ENCODE measurements at regions not wholly inside any gene's neighbourhood (a gene's known extent, or its start where the extent isn't known, plus 50 kb on each side); places are given as distances from the start of the nearest gene placed in this dataset.

- Histone ChIP-seq H3F3A (replicated peaks; ENCODE audit: low read depth) (no peaks in the 10 kb centered on the region), H3K27ac (ENCODE audit: low read depth) (no peak overlapping the region), H3K4me2 (no peak overlapping the region), H3K4me3 (no peak overlapping the region), H2AFZ (no peak overlapping the region), H3K36me3 (ENCODE audit: insufficient read depth) (no peaks in the 10 kb centered on the region), H3K9me2 (ENCODE audit: insufficient read depth) (no peaks in the 10 kb centered on the region), H3K27me3 (ENCODE audit: insufficient read depth) (no peaks in the 10 kb centered on the region), H3K79me2 (replicated peaks; ENCODE audit: insufficient read depth) (no peaks in the 10 kb centered on the region), H3K4me1 (ENCODE audit: insufficient read depth) (no peaks in the 10 kb centered on the region), H4K20me1 (replicated peaks; ENCODE audit: insufficient read depth) (no peaks in the 10 kb centered on the region)
- no peaks in the 10 kb centered on the region for H3K27me3 Mint-ChIP-seq (ENCODE audit: insufficient read depth, low read depth, poor library complexity)
- H3K4me1 Mint-ChIP-seq: no peaks in the 10 kb centered on the region
- no peaks in the 10 kb centered on the region for H3K9me3 Mint-ChIP-seq
- no peak overlapping the region for H3K27ac Mint-ChIP-seq
- no peak for ATAC-seq
- H3K36me3 Mint-ChIP-seq (ENCODE audit: low read depth): no peaks in the 10 kb centered on the region
- DNase-seq (ENCODE audit: low spot score): no peak
- H3K4me3 Mint-ChIP-seq: no peak overlapping the region
- TF ChIP-seq CREB1 (CRISPR knock-in tag; IDR thresholded peaks at IDR 0.05; ENCODE audit: low read depth) (no peak), ZNF114 (CRISPR knock-in tag; IDR thresholded peaks at IDR 0.05) (no peak), REST (IDR thresholded peaks at IDR 0.05; ENCODE audit: unreplicated experiment) (no peak)
Measured at GRCh38 chr13:85420136-85420535, 379.1 kb downstream of the SLITRK6 start.

- no peaks in the 10 kb centered on the region for H3F3A ChIP-seq (replicated peaks; ENCODE audit: low read depth)
- H3K27me3 ChIP-seq (ENCODE audit: insufficient read depth): no peaks in the 10 kb centered on the region
- no peak overlapping the region for H3K27ac Mint-ChIP-seq
- no peaks in the 10 kb centered on the region for H3K4me1 ChIP-seq (ENCODE audit: insufficient read depth)
- no peaks in the 10 kb centered on the region for H3K36me3 Mint-ChIP-seq (ENCODE audit: low read depth)
- H4K20me1 ChIP-seq (replicated peaks; ENCODE audit: insufficient read depth): no peaks in the 10 kb centered on the region
- H3K9me3 Mint-ChIP-seq: no peaks in the 10 kb centered on the region
- H3K4me3 Mint-ChIP-seq: no peak overlapping the region
- H3K79me2 ChIP-seq (replicated peaks; ENCODE audit: insufficient read depth): no peaks in the 10 kb centered on the region
- H3K9me2 ChIP-seq (ENCODE audit: insufficient read depth): no peaks in the 10 kb centered on the region
- no peak overlapping the region for H2AFZ ChIP-seq
- no peak overlapping the region for H3K4me2 ChIP-seq
- H3K4me1 Mint-ChIP-seq: no peaks in the 10 kb centered on the region
- H3K36me3 ChIP-seq (ENCODE audit: insufficient read depth): no peaks in the 10 kb centered on the region
- no peak overlapping the region for H3K27ac ChIP-seq (ENCODE audit: low read depth)
- ATAC-seq (no peak), DNase-seq (ENCODE audit: low spot score) (no peak)
- no peaks in the 10 kb centered on the region for H3K27me3 Mint-ChIP-seq (ENCODE audit: insufficient read depth, low read depth, poor library complexity)
- H3K4me3 ChIP-seq: no peak overlapping the region
- TF ChIP-seq NANOG (IDR thresholded peaks at IDR 0.05; ENCODE audit: borderline replicate concordance) (no peak), JUNB (IDR thresholded peaks at IDR 0.05; ENCODE audit: unreplicated experiment) (no peak), STAT1 (IDR thresholded peaks at IDR 0.05; ENCODE audit: unreplicated experiment) (no peak), CTCF (conservative IDR thresholded peaks at IDR 0.05; ENCODE audit: low read depth in 2 of 2) (no peak), ZNF462 (CRISPR knock-in tag; IDR thresholded peaks at IDR 0.05) (no peak), ETS1 (IDR thresholded peaks at IDR 0.05) (no peak), POLR2AphosphoS5 (IDR thresholded peaks at IDR 0.05; ENCODE audit: low read depth) (no peak)
Measured at GRCh38 chr13:85419611-85420010, 379.6 kb downstream of the SLITRK6 start.
